Transverse colon (tissue), 4 donors: ENCODE measurements at regions not wholly inside any gene's neighbourhood (a gene's known extent, or its start where the extent isn't known, plus 50 kb on each side); places are given as distances from the start of the nearest gene placed in this dataset.

ENCODE experiments used
- CTCF ChIP-seq, 5 experiments: fragments of 200-600 bp in 3 of 5; fragments of 450-650 bp in 2 of 5; sonication (generic) in 3 of 5; IDR thresholded peaks; 1 replicate in 2 of 5; 2 replicates in 3 of 5; pipeline ENCODE4 v1.5.1; 2016 to 2017; ENCODE audit warnings: antibody characterized with exemption in 5 of 5, inconsistent platforms in 3 of 5, mild to moderate bottlenecking in 2 of 5, moderate library complexity in 1 of 5
- POLR2A ChIP-seq: fragments of 450-650 bp; IDR thresholded peaks from one replicate; pipeline ENCODE4 v1.6.1; 2016; ENCODE audit warnings: antibody characterized with exemption, mild to moderate bottlenecking, moderate library complexity
- POLR2AphosphoS5 ChIP-seq, 3 donors: sonication (generic); formaldehyde crosslinking; IDR thresholded peaks; one replicate each; pipeline ENCODE4 v1.6.1; 2016; ENCODE audit warnings: antibody characterized with exemption in 3 of 3

GRCh38 chrX:101764538-101764937 lies 104.9 kb upstream of the ARMCX2 start:
- TF ChIP-seq CTCF (IDR thresholded peaks at IDR 0.05) (no peak), POLR2AphosphoS5 (IDR thresholded peaks at IDR 0.05) (no peak), POLR2A (no peak)
